ENCODE measurements at regions not wholly inside any gene's neighbourhood (a gene's known extent, or its start where the extent isn't known, plus 50 kb on each side); places are given as distances from the start of the nearest gene placed in this dataset.

DNA sequence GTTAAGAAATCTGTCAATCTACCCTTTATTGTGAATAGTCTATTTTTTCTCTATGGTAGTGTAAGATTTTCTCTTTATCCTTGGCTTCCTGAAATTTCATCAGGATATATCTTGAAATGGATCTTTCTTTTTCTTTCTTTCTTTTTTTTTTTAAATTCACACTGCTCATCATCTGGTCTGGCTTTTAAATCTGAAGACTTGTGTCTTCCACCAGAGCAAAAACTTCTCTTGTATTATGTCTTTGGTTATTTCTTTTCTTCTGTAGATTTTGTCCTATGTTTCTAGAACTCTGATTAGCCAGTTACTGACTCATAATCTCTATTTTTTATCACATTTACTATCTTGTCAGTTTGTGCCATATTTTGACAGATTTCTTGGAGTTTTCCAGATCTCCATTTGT, 133.8 kb upstream of the LMO4 start:
- peaks cover 11 to 16% of the 10 kb centered on the region in 2 experiments for H3K4me1 Mint-ChIP-seq
- H3K23me2 ChIP-seq (ENCODE audit: insufficient read length, low read depth, low read length, poor library complexity, severe bottlenecking): no peaks in the 10 kb centered on the region
- no peak for TF ChIP-seq CTCF (conservative IDR thresholded peaks at IDR 0.05)
- no peaks in the 10 kb centered on the region; the same call in 1 of the 2 replicates for H3K27me3 ChIP-seq (ENCODE audit: insufficient read depth, low read length)
- H4K20me1 ChIP-seq (ENCODE audit: control insufficient read depth, insufficient read depth, insufficient read length): no peaks in the 10 kb centered on the region
- H3K27ac Mint-ChIP-seq: no peak overlapping the region
- no peak overlapping the region for H3K23ac ChIP-seq (ENCODE audit: insufficient read length, low read depth, low read length)
- peaks cover 3 to 15% (median 5%) of the 10 kb centered on the region in 3 experiments; a peak in 6 of 7 replicates for H3K36me3 Mint-ChIP-seq (ENCODE audit: insufficient read depth in 1 of 3, low read depth in 3 of 3)
- H3K4ac ChIP-seq (ENCODE audit: low read depth, low read length): no peak overlapping the region
- no peak overlapping the region for H2BK120ac ChIP-seq (ENCODE audit: low read depth, low read length, poor library complexity, severe bottlenecking)
- no peak overlapping the region for H4K8ac ChIP-seq (replicated peaks; ENCODE audit: insufficient read length, low read depth, low read length)
- H3K27ac ChIP-seq (ENCODE audit: insufficient read length, low read depth, low read length): no peak overlapping the region
- no peak overlapping the region for H2BK15ac ChIP-seq (ENCODE audit: low read depth, low read length)
- H2BK12ac ChIP-seq (ENCODE audit: insufficient read length, low read depth, low read length): no peak overlapping the region
- no peak overlapping the region for H3K56ac ChIP-seq (ENCODE audit: insufficient read length, low read depth, low read length)
- no peak overlapping the region for H3K14ac ChIP-seq (ENCODE audit: insufficient read depth, low read length)
- H3K9ac ChIP-seq (ENCODE audit: extremely low read depth, insufficient read length, low read length): no peak overlapping the region
- no peaks in the 10 kb centered on the region for H3K79me1 ChIP-seq (ENCODE audit: insufficient read depth, low read depth, low read length, poor library complexity, severe bottlenecking)
- no peak overlapping the region for H3K18ac ChIP-seq (ENCODE audit: insufficient read length, low read depth, low read length)
- H4K91ac ChIP-seq (ENCODE audit: insufficient read length, low read depth, low read length): no peak overlapping the region
- H3K27me3 Mint-ChIP-seq (ENCODE audit: low read depth): no peaks in the 10 kb centered on the region
- H3T11ph ChIP-seq (ENCODE audit: low read length): no peak overlapping the region
- no peak overlapping the region for H3K4me2 ChIP-seq (ENCODE audit: insufficient read depth, insufficient read length, low read length)
- no peak overlapping the region for H2AFZ ChIP-seq (ENCODE audit: low read length)
- no peaks in the 10 kb centered on the region for H3K9me3 ChIP-seq (ENCODE audit: control insufficient read depth, low read depth, low read length)
- H3K9me3 Mint-ChIP-seq: peaks cover 11% of the 10 kb centered on the region in 2 experiments
- no peak for DNase-seq
- H3K4me3 Mint-ChIP-seq: no peak overlapping the region
- no peak overlapping the region for H4K5ac ChIP-seq (ENCODE audit: insufficient read length, low read depth, low read length)
- no peaks in the 10 kb centered on the region for H3K79me2 ChIP-seq (ENCODE audit: insufficient read depth, low read length)
- no peak overlapping the region for H2BK20ac ChIP-seq (ENCODE audit: low read depth, low read length, poor library complexity, severe bottlenecking)
- H3K4me1 ChIP-seq (ENCODE audit: insufficient read depth, low read length): no peaks in the 10 kb centered on the region; the same call in 1 of the 2 replicates
- H2AK5ac ChIP-seq (ENCODE audit: insufficient read length, low read length): no peak overlapping the region
- no peak overlapping the region for H2BK5ac ChIP-seq (ENCODE audit: insufficient read length, low read length)
